ENCODE measurements at regions not wholly inside any gene's neighbourhood (a gene's known extent, or its start where the extent isn't known, plus 50 kb on each side); places are given as distances from the start of the nearest gene placed in this dataset.

DNA sequence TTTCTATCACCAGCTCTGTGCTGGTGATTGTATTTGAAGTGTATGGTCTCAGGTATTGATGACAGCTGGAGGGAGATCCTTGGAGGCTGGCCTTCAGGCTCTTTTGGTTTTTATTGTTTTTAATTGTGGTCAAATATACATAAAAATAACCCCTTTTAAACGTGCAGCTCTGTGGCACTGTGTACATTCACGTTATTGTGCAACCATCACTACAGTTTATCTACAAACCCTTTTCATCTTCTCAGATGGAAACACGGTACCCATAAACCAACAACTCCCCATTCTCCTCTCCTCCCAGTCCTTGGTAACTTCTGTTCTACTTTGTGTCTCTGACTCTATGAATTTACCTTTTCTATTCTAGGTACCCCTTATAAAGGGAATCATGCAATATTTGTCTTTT lies 79.3 kb upstream of the ATP8B1 start:
- TF ChIP-seq MXI1 (IDR thresholded peaks at IDR 0.05; ENCODE audit: borderline replicate concordance, low read depth, low read length) (no peak), MAZ (IDR thresholded peaks at IDR 0.05; ENCODE audit: borderline replicate concordance, low read depth, low read length) (no peak), USF2 (IDR thresholded peaks at IDR 0.05; ENCODE audit: low read depth, low read length) (no peak), POLR2A (IDR thresholded peaks at IDR 0.05; ENCODE audit: low read depth, low read length) (no peak), RCOR1 (IDR thresholded peaks at IDR 0.05; ENCODE audit: insufficient replicate concordance, low read length) (no peak), FOS (IDR thresholded peaks at IDR 0.05; ENCODE audit: low read depth, low read length) (no peak), RAD21 (IDR thresholded peaks at IDR 0.05; ENCODE audit: low read length) (no peak), BHLHE40 (IDR thresholded peaks at IDR 0.05; ENCODE audit: low read depth, low read length) (no peak), CEBPB (IDR thresholded peaks at IDR 0.05; ENCODE audit: low read depth, low read length) (peak; percentile 64), SMC3 (IDR thresholded peaks at IDR 0.05; ENCODE audit: low read depth, low read length) (no peak), MAFK (IDR thresholded peaks at IDR 0.05; ENCODE audit: low read depth, low read length) (no peak)
- TF ChIP-seq, protein P1, sequence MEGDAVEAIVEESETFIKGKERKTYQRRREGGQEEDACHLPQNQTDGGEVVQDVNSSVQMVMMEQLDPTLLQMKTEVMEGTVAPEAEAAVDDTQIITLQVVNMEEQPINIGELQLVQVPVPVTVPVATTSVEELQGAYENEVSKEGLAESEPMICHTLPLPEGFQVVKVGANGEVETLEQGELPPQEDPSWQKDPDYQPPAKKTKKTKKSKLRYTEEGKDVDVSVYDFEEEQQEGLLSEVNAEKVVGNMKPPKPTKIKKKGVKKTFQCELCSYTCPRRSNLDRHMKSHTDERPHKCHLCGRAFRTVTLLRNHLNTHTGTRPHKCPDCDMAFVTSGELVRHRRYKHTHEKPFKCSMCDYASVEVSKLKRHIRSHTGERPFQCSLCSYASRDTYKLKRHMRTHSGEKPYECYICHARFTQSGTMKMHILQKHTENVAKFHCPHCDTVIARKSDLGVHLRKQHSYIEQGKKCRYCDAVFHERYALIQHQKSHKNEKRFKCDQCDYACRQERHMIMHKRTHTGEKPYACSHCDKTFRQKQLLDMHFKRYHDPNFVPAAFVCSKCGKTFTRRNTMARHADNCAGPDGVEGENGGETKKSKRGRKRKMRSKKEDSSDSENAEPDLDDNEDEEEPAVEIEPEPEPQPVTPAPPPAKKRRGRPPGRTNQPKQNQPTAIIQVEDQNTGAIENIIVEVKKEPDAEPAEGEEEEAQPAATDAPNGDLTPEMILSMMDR (conservative IDR thresholded peaks at IDR 0.05; ENCODE audit: low read depth, low read length) = no peak
- TF ChIP-seq, protein P2, sequence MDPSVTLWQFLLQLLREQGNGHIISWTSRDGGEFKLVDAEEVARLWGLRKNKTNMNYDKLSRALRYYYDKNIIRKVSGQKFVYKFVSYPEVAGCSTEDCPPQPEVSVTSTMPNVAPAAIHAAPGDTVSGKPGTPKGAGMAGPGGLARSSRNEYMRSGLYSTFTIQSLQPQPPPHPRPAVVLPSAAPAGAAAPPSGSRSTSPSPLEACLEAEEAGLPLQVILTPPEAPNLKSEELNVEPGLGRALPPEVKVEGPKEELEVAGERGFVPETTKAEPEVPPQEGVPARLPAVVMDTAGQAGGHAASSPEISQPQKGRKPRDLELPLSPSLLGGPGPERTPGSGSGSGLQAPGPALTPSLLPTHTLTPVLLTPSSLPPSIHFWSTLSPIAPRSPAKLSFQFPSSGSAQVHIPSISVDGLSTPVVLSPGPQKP (IDR thresholded peaks at IDR 0.05; ENCODE audit: borderline replicate concordance, low read depth, low read length) = no peak

Measured in IMR-90 (cell line).